NT2/D1 (cell line): ENCODE measurements at regions not wholly inside any gene's neighbourhood (a gene's known extent, or its start where the extent isn't known, plus 50 kb on each side); places are given as distances from the start of the nearest gene placed in this dataset.
A peak's percentile ranks its signal among the peaks of the same experiment; 100 is the strongest.

Experiments used
- DNase-seq: peaks from one replicate; pipeline ENCODE4 v3.0.0-alpha.2; 2011; ENCODE audit warnings: low read depth, low spot score
- H3K27me3 ChIP-seq: 2 replicates; pipeline ENCODE4 v1.6.0; 2011; ENCODE audit warnings: mild to moderate bottlenecking; ENCODE audit not compliant: insufficient read length, insufficient read depth
- H3K36me3 ChIP-seq: 2 replicates; pipeline ENCODE4 v1.6.1; 2011; ENCODE audit warnings: mild to moderate bottlenecking, low read length, mixed read lengths; ENCODE audit not compliant: insufficient read depth, insufficient read length
- H3K4me1 ChIP-seq: 2 replicates; pipeline ENCODE4 v1.5.1; 2011; ENCODE audit not compliant: insufficient read depth, insufficient read length
- H3K4me3 ChIP-seq: 2 replicates; pipeline ENCODE4 v1.5.1; 2011; ENCODE audit warnings: low read depth; ENCODE audit not compliant: insufficient read length
- H3K9ac ChIP-seq: 2 replicates; pipeline ENCODE4 v1.6.0; 2011; ENCODE audit warnings: low read depth; ENCODE audit not compliant: insufficient read length
- H3K9me3 ChIP-seq: 2 replicates; pipeline ENCODE4 v1.5.1; 2011; ENCODE audit warnings: mild to moderate bottlenecking, low read length; ENCODE audit not compliant: insufficient read depth
- SUZ12 ChIP-seq: IDR thresholded peaks from 2 replicates; pipeline ENCODE4 v1.6.1; 2011; ENCODE audit not compliant: insufficient read length, insufficient read depth; ENCODE audit errors: extremely low read depth
- YY1 ChIP-seq: IDR thresholded peaks from 2 replicates; pipeline ENCODE4 v1.6.1; 2011; ENCODE audit not compliant: insufficient read length, insufficient read depth
- ZNF274 ChIP-seq: IDR thresholded peaks from 2 replicates; pipeline ENCODE4 v1.6.1; 2011; ENCODE audit warnings: mild to moderate bottlenecking, low read depth, low read length

GRCh38 chr16:20178297-20178696, 104.6 kb upstream of the GPR139 start:
- Histone ChIP-seq H3K27me3 (no peaks in the 10 kb centered on the region), H3K4me1 (no peaks in the 10 kb centered on the region), H3K36me3 (no peaks in the 10 kb centered on the region), H3K9ac (no peak overlapping the region), H3K9me3 (no peaks in the 10 kb centered on the region), H3K4me3 (no peak overlapping the region)
- no peak for DNase-seq
- TF ChIP-seq SUZ12 (no peak), YY1 (no peak), ZNF274 (no peak)

- no peaks in the 10 kb centered on the region for H3K27me3 ChIP-seq
- no peak overlapping the region for H3K4me3 ChIP-seq
- H3K9ac ChIP-seq: no peak overlapping the region
- no peaks in the 10 kb centered on the region for H3K36me3 ChIP-seq
- peak; percentile 50 for DNase-seq
- no peak for TF ChIP-seq ZNF274
- TF ChIP-seq SUZ12: no peak
- TF ChIP-seq YY1: no peak
- no peaks in the 10 kb centered on the region for H3K9me3 ChIP-seq
- H3K4me1 ChIP-seq: no peaks in the 10 kb centered on the region
Observed at GRCh38 chr16:20175358-20175757, 101.7 kb upstream of the GPR139 start.

GRCh38 chr16:20167323-20167722, 93.6 kb upstream of the GPR139 start:
- Histone ChIP-seq H3K36me3 (no peaks in the 10 kb centered on the region), H3K9me3 (peaks cover 12% of the 10 kb centered on the region), H3K4me3 (no peak overlapping the region), H3K9ac (no peak overlapping the region), H3K4me1 (no peaks in the 10 kb centered on the region), H3K27me3 (no peaks in the 10 kb centered on the region)
- no peak for DNase-seq
- TF ChIP-seq SUZ12 (no peak), YY1 (no peak)

- Histone ChIP-seq H3K27me3 (no peaks in the 10 kb centered on the region), H3K9ac (no peak overlapping the region), H3K9me3 (peaks cover 12% of the 10 kb centered on the region), H3K4me1 (no peaks in the 10 kb centered on the region), H3K4me3 (no peak overlapping the region), H3K36me3 (no peaks in the 10 kb centered on the region)
- TF ChIP-seq YY1 (no peak), ZNF274 (no peak), SUZ12 (no peak)
- DNase-seq: peak; percentile 16
Observed at GRCh38 chr16:20166531-20167235, 93.0 kb upstream of the GPR139 start.

GRCh38 chr16:20153444-20153843, 79.8 kb upstream of the GPR139 start:
- no peak for DNase-seq
- H3K27me3 ChIP-seq: no peaks in the 10 kb centered on the region
- no peaks in the 10 kb centered on the region for H3K4me1 ChIP-seq
- TF ChIP-seq ZNF274: no peak
- TF ChIP-seq YY1: no peak
- TF ChIP-seq SUZ12: no peak
- H3K36me3 ChIP-seq: no peaks in the 10 kb centered on the region
- no peak overlapping the region for H3K4me3 ChIP-seq
- H3K9me3 ChIP-seq: no peaks in the 10 kb centered on the region
- H3K9ac ChIP-seq: no peak overlapping the region

- H3K36me3 ChIP-seq: no peaks in the 10 kb centered on the region
- no peak overlapping the region for H3K4me3 ChIP-seq
- no peak for DNase-seq
- H3K9ac ChIP-seq: no peak overlapping the region
- TF ChIP-seq YY1: no peak
- TF ChIP-seq SUZ12: no peak
- TF ChIP-seq ZNF274: no peak
- H3K4me1 ChIP-seq: no peaks in the 10 kb centered on the region
- H3K27me3 ChIP-seq: no peaks in the 10 kb centered on the region
- H3K9me3 ChIP-seq: no peaks in the 10 kb centered on the region
Observed at GRCh38 chr16:20147091-20147490, 73.4 kb upstream of the GPR139 start.

GRCh38 chr16:20141956-20142355, 68.3 kb upstream of the GPR139 start:
- H3K4me1 ChIP-seq: no peaks in the 10 kb centered on the region
- no peaks in the 10 kb centered on the region for H3K36me3 ChIP-seq
- TF ChIP-seq ZNF274 (no peak), SUZ12 (no peak), YY1 (no peak)
- H3K9me3 ChIP-seq: 0 out of 2 replicates have a peak, but pooled peaks cover 1% of the 10 kb centered on the region
- no peaks in the 10 kb centered on the region for H3K27me3 ChIP-seq
- no peak overlapping the region for H3K9ac ChIP-seq
- H3K4me3 ChIP-seq: no peak overlapping the region
- no peak for DNase-seq
